Posterior cingulate gyrus (tissue), 11 donors: ENCODE measurements at regions not wholly inside any gene's neighbourhood (a gene's known extent, or its start where the extent isn't known, plus 50 kb on each side); places are given as distances from the start of the nearest gene placed in this dataset.
A peak's percentile ranks its signal among the peaks of the same experiment; 100 is the strongest.
"Not testable (repeated sequence)": the region's sequence is repeated elsewhere in the genome, so short reads cannot be mapped to it uniquely, and the experiment has no call there.

Experiments used
- DNase-seq, 10 donors: peaks; one replicate each; pipeline versions ENCODE4 v3.0.0 to v3.0.0-alpha.2; 2020 to 2021; ENCODE audit warnings: mixed read lengths in 3 of 10
- intact Hi-C: fragments of 100-400 bp; cut with DNase I; formaldehyde crosslinking; loops from one replicate; pipeline ENCODE4 v1.15.1; 2023

GRCh38 chr4:173735049-173735448 lies 205.0 kb upstream of the HAND2 start:
- no peak for DNase-seq

GRCh38 chr4:173731257-173731656 lies 201.2 kb upstream of the HAND2 start:
- intact Hi-C loops = no loop called here
- no peak for DNase-seq

More at GRCh38 chr4:173735049-173735448, 205.0 kb upstream of the HAND2 start:
- intact Hi-C loops = no loop called here

- no peak for DNase-seq
- intact Hi-C loops = no loop called here
Observed at GRCh38 chr4:173722075-173722474, 192.0 kb upstream of the HAND2 start.

GRCh38 chr4:173718504-173718903 lies 188.5 kb upstream of the HAND2 start:
- not testable (repeated sequence) for DNase-seq

GRCh38 chr4:173717581-173717980 lies 187.6 kb upstream of the HAND2 start:
- intact Hi-C loops = no loop called here
- DNase-seq = peak in 2 of 10 donors; percentile 67 to 81

More at GRCh38 chr4:173718504-173718903, 188.5 kb upstream of the HAND2 start:
- intact Hi-C loops = not testable (repeated sequence)

- no peak for DNase-seq
- intact Hi-C loops = no loop called here
Observed at GRCh38 chr4:173714456-173714855, 184.4 kb upstream of the HAND2 start.

GRCh38 chr4:173713026-173713425 lies 183.0 kb upstream of the HAND2 start:
- intact Hi-C loops = no loop called here
- no peak for DNase-seq

- no peak for DNase-seq
- intact Hi-C loops = no loop called here
Observed at GRCh38 chr4:173707658-173708419, 177.8 kb upstream of the HAND2 start.

- intact Hi-C loops = no loop called here
- DNase-seq = no peak
Observed at GRCh38 chr4:173704201-173704600, 174.2 kb upstream of the HAND2 start.

- intact Hi-C loops = no loop called here
- DNase-seq = no peak
Observed at GRCh38 chr4:173703021-173703420, 173.0 kb upstream of the HAND2 start.

GRCh38 chr4:173700650-173701049 lies 170.6 kb upstream of the HAND2 start:
- intact Hi-C loops = no loop called here
- DNase-seq = no peak

- DNase-seq = no peak
- intact Hi-C loops = no loop called here
Observed at GRCh38 chr4:173699841-173700475, 169.9 kb upstream of the HAND2 start.

GRCh38 chr4:173698557-173699262 lies 168.7 kb upstream of the HAND2 start:
- DNase-seq = no peak

GRCh38 chr4:173697840-173698239 lies 167.8 kb upstream of the HAND2 start:
- intact Hi-C loops = no loop called here

More at GRCh38 chr4:173698557-173699262, 168.7 kb upstream of the HAND2 start:
- intact Hi-C loops = no loop called here

GRCh38 chr4:173696551-173696950 lies 166.5 kb upstream of the HAND2 start:
- intact Hi-C loops = no loop called here
- DNase-seq = no peak

More at GRCh38 chr4:173697840-173698239, 167.8 kb upstream of the HAND2 start:
- no peak for DNase-seq

- DNase-seq = no peak
- intact Hi-C loops = no loop called here
Observed at GRCh38 chr4:173696011-173696410, 166.0 kb upstream of the HAND2 start.

- no peak for DNase-seq
- intact Hi-C loops = no loop called here
Observed at GRCh38 chr4:173685831-173686210, 155.8 kb upstream of the HAND2 start.

GRCh38 chr4:173685165-173685830 lies 155.3 kb upstream of the HAND2 start:
- intact Hi-C loops = no loop called here
- no peak for DNase-seq

- intact Hi-C loops = no loop called here
- no peak for DNase-seq
Observed at GRCh38 chr4:173684223-173684622, 154.2 kb upstream of the HAND2 start.

GRCh38 chr4:173682609-173683008 lies 152.6 kb upstream of the HAND2 start:
- intact Hi-C loops = no loop called here
- no peak for DNase-seq

- no peak for DNase-seq
- intact Hi-C loops = no loop called here
Observed at GRCh38 chr4:173680278-173680677, 150.2 kb upstream of the HAND2 start.
